Loucy (cell line): ENCODE measurements at regions not wholly inside any gene's neighbourhood (a gene's known extent, or its start where the extent isn't known, plus 50 kb on each side); places are given as distances from the start of the nearest gene placed in this dataset.

Source experiments
- H2AFZ ChIP-seq: fragments of 200-600 bp; sonication (generic); 2 replicates; pipeline ENCODE4 v1.6.0; 2016; ENCODE audit warnings: antibody characterized with exemption, mild to moderate bottlenecking, low read length, moderate library complexity
- H3F3A ChIP-seq: fragments of 200-600 bp; 2 replicates; pipeline ENCODE4 v1.6.0; 2016; ENCODE audit warnings: antibody characterized with exemption, low read depth, mild to moderate bottlenecking
- H3K27me3 ChIP-seq: fragments of 200-600 bp; sonication (generic); 2 replicates; pipeline ENCODE4 v1.6.1; 2014; ENCODE audit warnings: low read length, mild to moderate bottlenecking; ENCODE audit not compliant: insufficient read depth, poor library complexity, severe bottlenecking
- H3K36me3 ChIP-seq: fragments of 200-600 bp; sonication (generic); 2 replicates; pipeline ENCODE4 v1.6.1; 2016; ENCODE audit warnings: low read length; ENCODE audit not compliant: insufficient read depth
- H3K4me1 ChIP-seq: fragments of 200-600 bp; sonication (generic); 2 replicates; pipeline ENCODE4 v1.5.1; 2014; ENCODE audit warnings: low read length, mild to moderate bottlenecking; ENCODE audit not compliant: insufficient read depth, poor library complexity, severe bottlenecking
- H3K4me2 ChIP-seq: fragments of 200-600 bp; sonication (generic); 2 replicates; pipeline ENCODE4 v1.6.0; 2014; ENCODE audit warnings: antibody characterized with exemption, low read length, low read depth, mild to moderate bottlenecking; ENCODE audit not compliant: poor library complexity, severe bottlenecking
- H3K4me3 ChIP-seq: fragments of 200-600 bp; sonication (generic); 2 replicates; pipeline ENCODE4 v1.5.1; 2014; ENCODE audit warnings: low read length, mild to moderate bottlenecking, mixed read lengths; ENCODE audit not compliant: poor library complexity, severe bottlenecking
- H3K79me2 ChIP-seq: fragments of 200-600 bp; sonication (generic); 2 replicates; pipeline ENCODE4 v1.6.1; 2014; ENCODE audit warnings: low read length; ENCODE audit not compliant: insufficient read depth
- H3K9ac ChIP-seq: fragments of 200-600 bp; sonication (generic); 2 replicates; pipeline ENCODE4 v1.6.0; 2014; ENCODE audit warnings: mild to moderate bottlenecking, low read depth, low read length, moderate library complexity; ENCODE audit not compliant: poor library complexity, severe bottlenecking
- H3K9me2 ChIP-seq: fragments of 200-600 bp; sonication (generic); replicated peaks from 2 replicates; pipeline ENCODE4 v1.6.1; 2016; ENCODE audit warnings: low read depth, low read length, mixed read lengths
- H3K9me3 ChIP-seq: fragments of 200-600 bp; sonication (generic); 2 replicates; pipeline ENCODE4 v1.6.1; 2014; ENCODE audit warnings: mild to moderate bottlenecking, antibody characterized with exemption, low read length, low read depth; ENCODE audit not compliant: insufficient read depth
- H4K20me1 ChIP-seq: fragments of 200-600 bp; sonication (generic); 2 replicates; pipeline ENCODE4 v1.6.0; 2014; ENCODE audit warnings: antibody characterized with exemption, low read length, mild to moderate bottlenecking; ENCODE audit not compliant: insufficient read depth, poor library complexity, severe bottlenecking
- EZH2phosphoT487 ChIP-seq: fragments of 200-600 bp; IDR thresholded peaks from 2 replicates; pipeline ENCODE4 v1.6.1; 2018; ENCODE audit warnings: antibody characterized with exemption, mild to moderate bottlenecking, moderate library complexity, borderline replicate concordance
- TF ChIP-seq, protein P1 (sequence below): fragments of 200-600 bp; sonication (generic); conservative IDR thresholded peaks from 2 replicates; pipeline ENCODE4 v1.5.1; 2014; ENCODE audit warnings: mild to moderate bottlenecking, antibody characterized with exemption, low read length

DNA sequence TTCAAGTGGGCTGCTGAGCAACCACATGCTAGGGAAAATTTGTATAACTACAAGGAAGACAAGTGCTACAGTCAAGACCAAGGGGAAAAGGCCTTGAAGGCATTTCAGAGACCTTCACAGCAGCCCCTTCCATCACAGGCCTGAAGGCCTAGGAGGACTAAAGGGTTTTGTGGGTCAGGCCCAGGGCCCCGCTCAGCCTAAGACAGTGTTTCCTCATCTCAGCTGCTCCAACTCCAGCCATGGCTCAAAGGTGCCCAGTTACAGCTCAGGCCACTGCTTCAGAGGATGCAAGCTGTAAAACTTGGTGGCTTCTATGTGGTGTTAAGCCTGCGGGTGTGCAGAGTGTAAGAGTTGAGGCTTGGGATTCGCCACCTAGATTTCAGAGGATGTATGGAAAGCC is 260.5 kb downstream of the NXPE2 start:
- no peaks in the 10 kb centered on the region for H3K9me2 ChIP-seq
- no peak for TF ChIP-seq EZH2phosphoT487
- H2AFZ ChIP-seq, result no peak overlapping the region
- H3K79me2 ChIP-seq, result no peaks in the 10 kb centered on the region
- no peak overlapping the region for H3K4me2 ChIP-seq
- no peaks in the 10 kb centered on the region for H4K20me1 ChIP-seq
- H3K27me3 ChIP-seq, result no peaks in the 10 kb centered on the region
- no peak overlapping the region for H3K9ac ChIP-seq
- H3K36me3 ChIP-seq, result no peaks in the 10 kb centered on the region
- H3K4me3 ChIP-seq, result no peak overlapping the region
- no peaks in the 10 kb centered on the region for H3K4me1 ChIP-seq
- H3F3A ChIP-seq, result no peaks in the 10 kb centered on the region
- H3K9me3 ChIP-seq, result peaks cover 4% of the 10 kb centered on the region; the same call in 1 of the 2 replicates

DNA sequence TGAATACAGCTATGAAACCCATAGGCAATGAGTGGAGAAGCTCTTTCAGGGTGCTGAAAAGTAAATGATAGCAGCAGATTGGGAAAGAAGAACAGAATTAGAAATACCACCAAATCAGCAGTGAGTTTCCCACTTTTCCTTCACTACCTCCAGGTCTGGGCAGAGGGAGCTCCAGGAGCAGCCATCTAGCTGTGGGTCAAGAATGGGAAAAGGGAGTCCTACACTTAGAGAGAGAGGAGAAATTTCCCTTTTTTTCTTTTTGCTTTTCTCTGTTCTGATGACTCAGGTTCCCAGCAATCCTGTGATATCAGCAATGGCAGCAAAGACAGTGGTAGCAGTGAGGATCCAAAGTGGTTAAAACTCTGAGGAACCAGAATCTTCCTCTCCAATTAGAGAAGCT is 263.9 kb downstream of the NXPE2 start:
- Histone ChIP-seq H3K4me3 (no peak overlapping the region), H3K9ac (no peak overlapping the region), H3K36me3 (no peaks in the 10 kb centered on the region), H4K20me1 (no peaks in the 10 kb centered on the region), H3K4me1 (no peaks in the 10 kb centered on the region), H2AFZ (no peak overlapping the region), H3K9me2 (no peaks in the 10 kb centered on the region), H3K4me2 (no peak overlapping the region), H3K9me3 (peaks cover 4% of the 10 kb centered on the region; the same call in 1 of the 2 replicates), H3F3A (no peaks in the 10 kb centered on the region), H3K79me2 (no peaks in the 10 kb centered on the region), H3K27me3 (no peaks in the 10 kb centered on the region)
- TF ChIP-seq, protein P1, sequence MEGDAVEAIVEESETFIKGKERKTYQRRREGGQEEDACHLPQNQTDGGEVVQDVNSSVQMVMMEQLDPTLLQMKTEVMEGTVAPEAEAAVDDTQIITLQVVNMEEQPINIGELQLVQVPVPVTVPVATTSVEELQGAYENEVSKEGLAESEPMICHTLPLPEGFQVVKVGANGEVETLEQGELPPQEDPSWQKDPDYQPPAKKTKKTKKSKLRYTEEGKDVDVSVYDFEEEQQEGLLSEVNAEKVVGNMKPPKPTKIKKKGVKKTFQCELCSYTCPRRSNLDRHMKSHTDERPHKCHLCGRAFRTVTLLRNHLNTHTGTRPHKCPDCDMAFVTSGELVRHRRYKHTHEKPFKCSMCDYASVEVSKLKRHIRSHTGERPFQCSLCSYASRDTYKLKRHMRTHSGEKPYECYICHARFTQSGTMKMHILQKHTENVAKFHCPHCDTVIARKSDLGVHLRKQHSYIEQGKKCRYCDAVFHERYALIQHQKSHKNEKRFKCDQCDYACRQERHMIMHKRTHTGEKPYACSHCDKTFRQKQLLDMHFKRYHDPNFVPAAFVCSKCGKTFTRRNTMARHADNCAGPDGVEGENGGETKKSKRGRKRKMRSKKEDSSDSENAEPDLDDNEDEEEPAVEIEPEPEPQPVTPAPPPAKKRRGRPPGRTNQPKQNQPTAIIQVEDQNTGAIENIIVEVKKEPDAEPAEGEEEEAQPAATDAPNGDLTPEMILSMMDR, result no peak
- TF ChIP-seq EZH2phosphoT487, result no peak

DNA sequence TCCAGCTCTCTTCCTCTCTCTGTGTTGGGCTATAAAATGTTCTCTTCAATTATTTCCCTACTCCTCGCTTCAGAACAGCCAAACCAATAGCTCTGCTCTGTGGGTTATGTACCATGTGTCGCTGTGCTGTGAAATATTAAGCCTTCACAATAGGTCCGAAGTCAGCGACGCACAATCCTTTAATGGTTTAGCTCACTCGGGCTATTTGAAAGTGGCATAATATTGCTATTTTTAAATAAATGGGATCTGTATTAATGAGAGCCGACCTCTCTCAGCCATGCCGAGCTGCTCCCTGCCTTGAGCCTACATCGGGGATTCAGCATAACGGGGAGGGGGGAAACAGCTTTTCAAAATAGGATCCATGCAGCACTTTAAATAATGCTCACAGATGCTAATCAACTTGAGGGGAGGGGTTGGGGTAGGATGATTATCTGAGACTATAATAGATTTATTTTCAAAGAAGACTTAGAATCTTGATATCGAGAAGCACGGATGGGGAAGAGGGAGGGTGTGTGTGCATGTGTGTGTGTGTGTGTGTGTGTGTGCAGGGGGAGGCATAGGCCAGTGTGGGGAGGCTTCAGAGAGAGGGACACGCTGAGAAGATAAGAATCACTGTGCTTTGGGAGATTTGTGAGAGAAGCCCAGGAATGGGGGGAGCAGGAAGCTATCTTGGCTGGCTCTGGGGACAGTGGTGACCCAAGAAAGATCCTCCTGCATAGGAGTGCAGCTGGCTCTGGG is 271.5 kb downstream of the NXPE2 start:
- H3F3A ChIP-seq, result no peaks in the 10 kb centered on the region
- H3K4me3 ChIP-seq, result no peak overlapping the region
- no peaks in the 10 kb centered on the region for H3K9me2 ChIP-seq
- H3K79me2 ChIP-seq, result no peaks in the 10 kb centered on the region
- H2AFZ ChIP-seq, result no peak overlapping the region
- no peaks in the 10 kb centered on the region for H3K4me1 ChIP-seq
- H3K27me3 ChIP-seq, result no peaks in the 10 kb centered on the region
- H3K9ac ChIP-seq, result no peak overlapping the region
- no peaks in the 10 kb centered on the region for H3K9me3 ChIP-seq
- H3K4me2 ChIP-seq, result no peak overlapping the region
- no peak for TF ChIP-seq EZH2phosphoT487
- TF ChIP-seq, protein P1, result no peak
- no peaks in the 10 kb centered on the region for H4K20me1 ChIP-seq
- H3K36me3 ChIP-seq, result no peaks in the 10 kb centered on the region

DNA sequence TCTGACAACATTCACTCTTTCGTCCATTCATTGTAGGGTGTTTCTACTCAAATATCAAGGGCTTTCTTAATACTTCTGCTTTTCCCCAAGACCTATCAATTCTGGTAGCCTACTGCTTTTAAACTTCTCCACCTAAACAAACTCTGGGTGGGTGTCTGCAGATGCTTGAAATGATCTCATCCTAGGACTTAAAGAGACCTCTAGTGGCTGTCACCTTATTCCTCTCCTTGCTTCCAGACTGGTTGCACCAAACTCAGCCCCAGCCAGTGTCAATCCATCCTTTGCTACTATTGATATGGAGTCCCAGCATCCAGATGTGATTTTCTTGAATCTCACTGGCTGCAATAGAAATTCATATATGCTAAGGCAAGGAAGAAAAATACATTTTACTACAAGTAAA is 274.7 kb downstream of the NXPE2 start:
- Histone ChIP-seq H3K36me3 (no peaks in the 10 kb centered on the region), H3K9ac (no peak overlapping the region), H3K9me3 (no peaks in the 10 kb centered on the region), H2AFZ (no peak overlapping the region), H3K79me2 (no peaks in the 10 kb centered on the region), H3F3A (no peaks in the 10 kb centered on the region), H3K4me2 (no peak overlapping the region), H3K9me2 (no peaks in the 10 kb centered on the region), H3K4me1 (no peaks in the 10 kb centered on the region), H4K20me1 (no peaks in the 10 kb centered on the region), H3K27me3 (no peaks in the 10 kb centered on the region), H3K4me3 (no peak overlapping the region)
- TF ChIP-seq, protein P1, result peak; percentile 64
- no peak for TF ChIP-seq EZH2phosphoT487
